ENCODE measurements at regions not wholly inside any gene's neighbourhood (a gene's known extent, or its start where the extent isn't known, plus 50 kb on each side); places are given as distances from the start of the nearest gene placed in this dataset.

DNA sequence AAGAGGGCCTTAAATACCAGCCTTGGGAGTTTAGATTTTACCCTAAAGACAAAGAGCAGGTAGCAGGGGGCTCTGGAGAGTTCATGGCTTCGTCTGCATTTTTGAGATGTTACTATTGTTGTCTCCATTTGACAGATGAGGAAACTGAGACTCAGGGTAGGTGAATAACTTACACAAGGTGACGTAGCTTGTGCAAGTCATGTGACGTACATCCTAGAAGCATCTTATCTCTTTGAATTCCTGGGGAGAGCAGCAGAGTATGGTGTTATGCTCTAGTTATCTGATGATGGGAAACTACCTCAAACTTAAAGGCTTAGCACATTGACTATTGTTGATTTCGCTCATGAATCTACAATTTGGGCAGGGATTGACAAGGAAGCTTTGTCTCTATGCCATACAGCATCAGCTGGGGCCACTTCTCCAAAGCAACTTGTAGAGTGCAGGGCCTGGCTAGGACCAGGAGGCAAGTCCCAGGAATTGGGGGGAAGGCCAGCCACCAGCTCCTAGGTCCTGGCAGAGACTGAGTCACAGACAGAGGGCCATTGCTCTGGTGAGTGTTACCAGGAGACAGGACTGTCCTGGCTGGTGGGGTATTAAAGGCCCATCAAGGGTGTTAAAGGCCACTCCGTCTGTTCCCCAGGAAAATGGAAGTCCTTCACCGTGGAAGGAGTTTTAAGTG is 52.1 kb upstream of the TSKU start:
- TF ChIP-seq ZNF274 (IDR thresholded peaks at IDR 0.05; ENCODE audit: low read depth, low read length) (no peak), YY1 (IDR thresholded peaks at IDR 0.05; ENCODE audit: insufficient read depth, insufficient read length) (no peak)

Data from NT2/D1 (cell line).